Right atrium auricular region (tissue), 2 donors: ENCODE measurements at regions not wholly inside any gene's neighbourhood (a gene's known extent, or its start where the extent isn't known, plus 50 kb on each side); places are given as distances from the start of the nearest gene placed in this dataset.

ENCODE experiments used
- DNase-seq: peaks from one replicate; pipeline ENCODE4 v3.0.0-alpha.2; 2019; ENCODE audit warnings: low spot score
- H3K27ac ChIP-seq, 2 donors: fragments of 200-600 bp; sonication (generic); 1 replicate in 1 of 2; 2 replicates in 1 of 2; pipeline ENCODE4 v1.5.1; 2016 to 2019
- H3K27me3 ChIP-seq, 2 donors: fragments of 200-600 bp; sonication (generic); one replicate each; pipeline versions ENCODE4 v1.5.1 to v1.6.0; 2017 to 2019
- H3K36me3 ChIP-seq: fragments of 200-600 bp; sonication (generic); one replicate; pipeline ENCODE4 v1.5.1; 2016
- H3K4me1 ChIP-seq, 2 donors: fragments of 200-600 bp; sonication (generic); one replicate each; pipeline versions ENCODE4 v1.5.1 to v1.6.0; 2017 to 2019
- H3K4me3 ChIP-seq, 2 donors: fragments of 200-600 bp; sonication (generic); 1 replicate in 1 of 2; 2 replicates in 1 of 2; pipeline ENCODE4 v1.5.1; 2017 to 2019; ENCODE audit warnings: mild to moderate bottlenecking in 1 of 2, moderate library complexity in 1 of 2
- H3K9me3 ChIP-seq, 2 donors: fragments of 200-600 bp; sonication (generic); one replicate each; pipeline ENCODE4 v1.5.1; 2019
- TF ChIP-seq, protein P1 (sequence below), 2 donors: fragments of 200-600 bp; sonication (generic); IDR thresholded peaks; one replicate each; pipeline ENCODE4 v1.5.1; 2019; ENCODE audit warnings: antibody characterized with exemption in 2 of 2

DNA sequence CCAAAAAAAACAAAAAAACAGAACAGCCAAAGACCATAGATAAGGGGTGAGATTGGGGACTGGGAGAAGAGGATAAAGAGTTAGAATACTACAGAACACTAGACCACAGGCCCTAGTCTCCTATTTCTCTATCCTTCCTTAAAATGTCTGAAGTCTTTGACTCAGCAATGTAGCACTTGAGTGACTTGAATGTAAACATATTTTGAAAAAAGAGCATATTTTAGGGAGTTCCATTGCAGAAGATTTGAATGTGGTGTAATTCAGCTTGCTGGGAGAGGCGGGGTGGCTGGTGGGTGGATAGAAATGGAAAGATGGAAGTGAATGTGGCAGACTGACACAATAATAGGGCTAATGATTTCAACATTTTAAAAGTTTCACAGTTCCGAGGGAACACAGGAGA is 144.9 kb downstream of the CHIC2 start:
- no peak overlapping the region for H3K27ac ChIP-seq
- peak; percentile 70 for DNase-seq
- H3K4me3 ChIP-seq, result no peak overlapping the region
- no peaks in the 10 kb centered on the region for H3K36me3 ChIP-seq
- no peaks in the 10 kb centered on the region for H3K27me3 ChIP-seq
- H3K4me1 ChIP-seq, result no peaks in the 10 kb centered on the region
- no peaks in the 10 kb centered on the region for H3K9me3 ChIP-seq
- TF ChIP-seq, protein P1, sequence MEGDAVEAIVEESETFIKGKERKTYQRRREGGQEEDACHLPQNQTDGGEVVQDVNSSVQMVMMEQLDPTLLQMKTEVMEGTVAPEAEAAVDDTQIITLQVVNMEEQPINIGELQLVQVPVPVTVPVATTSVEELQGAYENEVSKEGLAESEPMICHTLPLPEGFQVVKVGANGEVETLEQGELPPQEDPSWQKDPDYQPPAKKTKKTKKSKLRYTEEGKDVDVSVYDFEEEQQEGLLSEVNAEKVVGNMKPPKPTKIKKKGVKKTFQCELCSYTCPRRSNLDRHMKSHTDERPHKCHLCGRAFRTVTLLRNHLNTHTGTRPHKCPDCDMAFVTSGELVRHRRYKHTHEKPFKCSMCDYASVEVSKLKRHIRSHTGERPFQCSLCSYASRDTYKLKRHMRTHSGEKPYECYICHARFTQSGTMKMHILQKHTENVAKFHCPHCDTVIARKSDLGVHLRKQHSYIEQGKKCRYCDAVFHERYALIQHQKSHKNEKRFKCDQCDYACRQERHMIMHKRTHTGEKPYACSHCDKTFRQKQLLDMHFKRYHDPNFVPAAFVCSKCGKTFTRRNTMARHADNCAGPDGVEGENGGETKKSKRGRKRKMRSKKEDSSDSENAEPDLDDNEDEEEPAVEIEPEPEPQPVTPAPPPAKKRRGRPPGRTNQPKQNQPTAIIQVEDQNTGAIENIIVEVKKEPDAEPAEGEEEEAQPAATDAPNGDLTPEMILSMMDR (IDR thresholded peaks at IDR 0.05), result no peak

DNA sequence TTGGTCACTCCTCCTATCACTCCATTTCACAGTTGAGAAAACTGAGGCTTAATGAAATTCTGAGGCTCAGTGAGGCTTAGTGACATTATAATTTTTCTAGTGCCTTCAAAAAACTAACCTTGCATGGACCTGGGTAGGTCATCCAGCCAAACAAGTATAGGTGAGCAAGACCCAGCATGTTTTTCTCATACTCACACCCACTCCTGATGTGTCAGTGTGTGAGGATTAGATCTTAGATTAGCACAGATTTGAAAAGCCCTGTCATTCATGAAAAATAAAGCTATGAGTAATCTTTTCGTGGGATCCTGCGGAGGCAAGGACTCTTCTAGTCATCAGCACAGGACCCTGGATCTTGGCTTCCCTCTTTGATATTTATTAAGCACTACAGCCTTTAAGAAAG is 146.7 kb downstream of the CHIC2 start:
- TF ChIP-seq, protein P1 (IDR thresholded peaks at IDR 0.05), result no peak
- Histone ChIP-seq H3K27me3 (no peaks in the 10 kb centered on the region), H3K4me1 (no peaks in the 10 kb centered on the region), H3K4me3 (no peak overlapping the region), H3K27ac (no peak overlapping the region), H3K36me3 (no peaks in the 10 kb centered on the region), H3K9me3 (no peaks in the 10 kb centered on the region)
- DNase-seq, result no peak

DNA sequence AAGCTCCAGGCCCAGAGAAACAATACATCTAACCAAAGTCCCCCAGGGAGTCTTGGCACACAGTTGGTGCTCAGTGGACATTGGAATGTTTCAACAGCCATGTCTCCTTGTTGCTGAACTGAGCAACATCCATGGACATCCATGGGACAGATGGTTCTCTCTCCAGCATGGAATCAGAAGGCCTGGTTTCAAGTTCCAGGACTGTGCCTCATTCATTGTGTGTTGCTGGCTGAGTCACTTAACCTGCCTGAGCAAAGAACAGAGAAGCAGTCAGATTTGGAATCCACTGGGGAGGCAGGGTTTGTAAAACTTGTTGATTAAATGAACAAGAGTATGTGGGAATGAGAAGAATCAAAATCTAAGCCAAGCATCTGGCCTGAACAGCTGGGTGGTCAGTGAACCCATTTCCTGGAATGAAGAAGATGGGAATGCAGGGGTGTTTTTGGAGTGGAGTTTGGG is 147.9 kb downstream of the CHIC2 start:
- no peak overlapping the region for H3K27ac ChIP-seq
- no peak for DNase-seq
- TF ChIP-seq, protein P1 (IDR thresholded peaks at IDR 0.05), result no peak
- no peaks in the 10 kb centered on the region for H3K9me3 ChIP-seq
- H3K27me3 ChIP-seq, result no peaks in the 10 kb centered on the region
- no peaks in the 10 kb centered on the region for H3K4me1 ChIP-seq
- H3K4me3 ChIP-seq, result no peak overlapping the region
- no peaks in the 10 kb centered on the region for H3K36me3 ChIP-seq

DNA sequence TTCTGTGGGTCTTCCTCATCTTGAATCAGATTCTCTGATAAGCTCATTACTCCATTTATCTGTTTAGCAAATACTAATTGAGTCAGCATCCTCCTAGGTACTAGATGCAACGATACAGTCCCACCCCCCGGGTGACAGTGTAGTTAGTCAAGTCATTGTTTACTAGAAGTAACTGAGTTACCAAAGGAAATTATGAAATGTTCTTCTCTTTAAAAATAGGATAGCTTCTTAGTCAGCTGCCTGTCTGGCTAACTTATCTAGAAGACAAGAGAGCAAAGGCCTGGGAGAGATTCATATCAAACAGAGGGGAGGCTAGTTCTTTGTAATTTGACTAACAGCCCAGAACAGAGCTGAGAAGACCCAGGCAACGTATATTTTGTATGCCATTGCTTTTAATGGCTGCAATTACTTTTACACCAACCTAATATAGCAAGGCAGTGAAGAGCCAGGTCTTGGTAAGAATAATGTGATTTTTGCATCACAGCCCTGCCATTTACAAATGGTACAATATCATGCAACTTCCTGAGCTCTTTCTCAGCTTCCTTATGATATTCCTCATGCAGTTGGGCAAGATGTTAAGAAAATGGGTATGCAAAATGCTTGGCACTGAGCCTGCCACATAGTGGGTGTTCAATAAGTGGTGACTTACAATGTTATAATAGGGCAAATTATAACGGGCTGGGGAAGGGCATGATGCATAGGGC is 149.9 kb downstream of the CHIC2 start:
- Histone ChIP-seq H3K4me1 (no peaks in the 10 kb centered on the region), H3K27ac (no peak overlapping the region), H3K4me3 (no peak overlapping the region), H3K36me3 (no peaks in the 10 kb centered on the region), H3K9me3 (no peaks in the 10 kb centered on the region), H3K27me3 (no peaks in the 10 kb centered on the region)
- TF ChIP-seq, protein P1 (IDR thresholded peaks at IDR 0.05), result no peak
- peak; percentile 82 for DNase-seq

DNA sequence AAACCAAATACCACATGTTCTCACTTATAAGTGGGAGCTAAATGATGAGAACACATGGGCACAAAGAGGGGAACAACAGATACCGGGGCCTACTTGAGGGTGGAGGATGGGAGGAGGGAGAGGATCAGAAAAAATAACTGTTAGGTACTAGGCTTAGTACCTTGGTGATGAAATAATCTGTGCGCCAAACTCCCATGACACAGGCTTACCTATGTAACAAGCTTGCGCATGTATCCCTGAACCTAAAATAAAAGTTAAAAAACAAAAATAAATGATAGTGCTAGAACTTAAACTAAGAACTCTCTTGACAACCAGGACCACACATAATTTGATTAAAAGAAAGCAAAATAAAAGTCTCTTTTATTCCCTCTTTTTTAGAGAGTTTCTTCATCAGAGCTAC is 150.6 kb downstream of the CHIC2 start:
- Histone ChIP-seq H3K4me3 (no peak overlapping the region), H3K27me3 (no peaks in the 10 kb centered on the region), H3K4me1 (peaks cover 0 to 7% of the 10 kb centered on the region in 2 donors), H3K36me3 (no peaks in the 10 kb centered on the region), H3K9me3 (no peaks in the 10 kb centered on the region), H3K27ac (no peak overlapping the region)
- DNase-seq, result no peak
- TF ChIP-seq, protein P1 (IDR thresholded peaks at IDR 0.05), result no peak
